ENCODE measurements at regions not wholly inside any gene's neighbourhood (a gene's known extent, or its start where the extent isn't known, plus 50 kb on each side); places are given as distances from the start of the nearest gene placed in this dataset.

GRCh38 chr4:175983636-175984035 is 82.0 kb upstream of the WDR17 start:
- Histone ChIP-seq H3K27ac (ENCODE audit: low read depth in 1 of 2, low read length in 2 of 2) (no peak overlapping the region), H3K4me3 (ENCODE audit: low read depth in 1 of 3, low read length in 3 of 3) (no peak overlapping the region), H3K9me3 (ENCODE audit: control insufficient read depth in 4 of 4, low read length in 3 of 4) (no peaks in the 10 kb centered on the region), H3K9ac (ENCODE audit: low read depth in 1 of 2, low read length in 2 of 2) (no peak overlapping the region), H3K27me3 (ENCODE audit: control insufficient read depth in 4 of 4, insufficient read depth in 4 of 4, low read length in 3 of 4) (peaks cover 0 to under 1% (median 0%) of the 10 kb centered on the region in 4 donors), H3K4me1 (ENCODE audit: control insufficient read depth in 4 of 4, insufficient read depth in 4 of 4, low read length in 3 of 4) (no peaks in the 10 kb centered on the region), H3K36me3 (ENCODE audit: control insufficient read depth in 4 of 4, insufficient read depth in 3 of 4, low read depth in 1 of 4, low read length in 3 of 4) (no peaks in the 10 kb centered on the region)
- no peak for DNase-seq (ENCODE audit: low spot score)
- TF ChIP-seq EGR1 (IDR thresholded peaks at IDR 0.05; ENCODE audit: low read depth in 2 of 2) (no peak), NR2F2 (IDR thresholded peaks at IDR 0.05) (no peak), FOXA2 (IDR thresholded peaks at IDR 0.05) (no peak), GABPA (IDR thresholded peaks at IDR 0.05 in 1 of 2, conservative IDR thresholded peaks at IDR 0.05 in 1 of 2) (no peak), YY1 (IDR thresholded peaks at IDR 0.05) (no peak), REST (IDR thresholded peaks at IDR 0.05) (no peak), RAD21 (IDR thresholded peaks at IDR 0.05) (no peak), SP1 (IDR thresholded peaks at IDR 0.05) (no peak), HNF4G (IDR thresholded peaks at IDR 0.05) (no peak), FOXA1 (IDR thresholded peaks at IDR 0.05) (no peak), TAF1 (conservative IDR thresholded peaks at IDR 0.05) (no peak), HNF4A (conservative IDR thresholded peaks at IDR 0.05) (no peak), RXRA (IDR thresholded peaks at IDR 0.05) (no peak), JUND (IDR thresholded peaks at IDR 0.05) (no peak)
- TF ChIP-seq, protein P1, sequence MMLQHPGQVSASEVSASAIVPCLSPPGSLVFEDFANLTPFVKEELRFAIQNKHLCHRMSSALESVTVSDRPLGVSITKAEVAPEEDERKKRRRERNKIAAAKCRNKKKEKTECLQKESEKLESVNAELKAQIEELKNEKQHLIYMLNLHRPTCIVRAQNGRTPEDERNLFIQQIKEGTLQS (IDR thresholded peaks at IDR 0.05): no peak
- TF ChIP-seq, protein P2, sequence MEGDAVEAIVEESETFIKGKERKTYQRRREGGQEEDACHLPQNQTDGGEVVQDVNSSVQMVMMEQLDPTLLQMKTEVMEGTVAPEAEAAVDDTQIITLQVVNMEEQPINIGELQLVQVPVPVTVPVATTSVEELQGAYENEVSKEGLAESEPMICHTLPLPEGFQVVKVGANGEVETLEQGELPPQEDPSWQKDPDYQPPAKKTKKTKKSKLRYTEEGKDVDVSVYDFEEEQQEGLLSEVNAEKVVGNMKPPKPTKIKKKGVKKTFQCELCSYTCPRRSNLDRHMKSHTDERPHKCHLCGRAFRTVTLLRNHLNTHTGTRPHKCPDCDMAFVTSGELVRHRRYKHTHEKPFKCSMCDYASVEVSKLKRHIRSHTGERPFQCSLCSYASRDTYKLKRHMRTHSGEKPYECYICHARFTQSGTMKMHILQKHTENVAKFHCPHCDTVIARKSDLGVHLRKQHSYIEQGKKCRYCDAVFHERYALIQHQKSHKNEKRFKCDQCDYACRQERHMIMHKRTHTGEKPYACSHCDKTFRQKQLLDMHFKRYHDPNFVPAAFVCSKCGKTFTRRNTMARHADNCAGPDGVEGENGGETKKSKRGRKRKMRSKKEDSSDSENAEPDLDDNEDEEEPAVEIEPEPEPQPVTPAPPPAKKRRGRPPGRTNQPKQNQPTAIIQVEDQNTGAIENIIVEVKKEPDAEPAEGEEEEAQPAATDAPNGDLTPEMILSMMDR (IDR thresholded peaks at IDR 0.05; ENCODE audit: low read depth, low read length, missing input control): no peak
- TF ChIP-seq, protein P3, sequence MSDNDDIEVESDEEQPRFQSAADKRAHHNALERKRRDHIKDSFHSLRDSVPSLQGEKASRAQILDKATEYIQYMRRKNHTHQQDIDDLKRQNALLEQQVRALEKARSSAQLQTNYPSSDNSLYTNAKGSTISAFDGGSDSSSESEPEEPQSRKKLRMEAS (IDR thresholded peaks at IDR 0.05): no peak
- TF ChIP-seq, protein P4, sequence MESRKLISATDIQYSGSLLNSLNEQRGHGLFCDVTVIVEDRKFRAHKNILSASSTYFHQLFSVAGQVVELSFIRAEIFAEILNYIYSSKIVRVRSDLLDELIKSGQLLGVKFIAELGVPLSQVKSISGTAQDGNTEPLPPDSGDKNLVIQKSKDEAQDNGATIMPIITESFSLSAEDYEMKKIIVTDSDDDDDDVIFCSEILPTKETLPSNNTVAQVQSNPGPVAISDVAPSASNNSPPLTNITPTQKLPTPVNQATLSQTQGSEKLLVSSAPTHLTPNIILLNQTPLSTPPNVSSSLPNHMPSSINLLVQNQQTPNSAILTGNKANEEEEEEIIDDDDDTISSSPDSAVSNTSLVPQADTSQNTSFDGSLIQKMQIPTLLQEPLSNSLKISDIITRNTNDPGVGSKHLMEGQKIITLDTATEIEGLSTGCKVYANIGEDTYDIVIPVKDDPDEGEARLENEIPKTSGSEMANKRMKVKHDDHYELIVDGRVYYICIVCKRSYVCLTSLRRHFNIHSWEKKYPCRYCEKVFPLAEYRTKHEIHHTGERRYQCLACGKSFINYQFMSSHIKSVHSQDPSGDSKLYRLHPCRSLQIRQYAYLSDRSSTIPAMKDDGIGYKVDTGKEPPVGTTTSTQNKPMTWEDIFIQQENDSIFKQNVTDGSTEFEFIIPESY (IDR thresholded peaks at IDR 0.05): no peak
- 72% methylated on average over 2 of the region's 2 CpGs for WGBS
